NCI-H510A (cell line): ENCODE measurements at regions not wholly inside any gene's neighbourhood (a gene's known extent, or its start where the extent isn't known, plus 50 kb on each side); places are given as distances from the start of the nearest gene placed in this dataset.
"Not testable (repeated sequence)": the region's sequence is repeated elsewhere in the genome, so short reads cannot be mapped to it uniquely, and the experiment has no call there.

ENCODE experiments used
- DNase-seq: peaks from one replicate; lab custom pipeline; 2025; lab: John Stamatoyannopoulos, UW

GRCh38 chr9:84504360-84504759, 163.8 kb upstream of the SLC28A3 start:
- no peak for DNase-seq

DNA sequence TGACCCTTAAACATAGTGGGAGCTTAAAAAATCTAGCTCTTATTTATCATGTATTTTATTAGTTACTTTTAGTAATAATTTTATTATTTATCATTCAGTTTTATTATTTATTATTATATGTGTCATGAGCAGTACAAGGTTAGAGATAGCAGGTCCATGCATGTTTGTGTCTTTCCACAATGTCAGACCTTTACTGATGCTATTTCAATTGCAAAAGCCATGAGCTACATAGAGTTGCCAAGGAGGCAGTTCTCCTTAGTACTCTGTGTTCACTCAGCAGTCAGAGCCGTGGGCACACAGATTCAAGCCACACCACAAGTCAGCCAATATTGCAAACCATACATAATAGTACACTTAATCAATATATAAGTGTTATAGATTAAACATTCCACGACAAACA, 157.9 kb upstream of the NTRK2 start:
- no peak for DNase-seq

- DNase-seq, result peak; percentile 32
Measured at GRCh38 chr9:84512493-84512892, 157.0 kb upstream of the NTRK2 start.

- DNase-seq, result no peak
Measured at GRCh38 chr9:84513473-84513872, 156.1 kb upstream of the NTRK2 start.

DNA sequence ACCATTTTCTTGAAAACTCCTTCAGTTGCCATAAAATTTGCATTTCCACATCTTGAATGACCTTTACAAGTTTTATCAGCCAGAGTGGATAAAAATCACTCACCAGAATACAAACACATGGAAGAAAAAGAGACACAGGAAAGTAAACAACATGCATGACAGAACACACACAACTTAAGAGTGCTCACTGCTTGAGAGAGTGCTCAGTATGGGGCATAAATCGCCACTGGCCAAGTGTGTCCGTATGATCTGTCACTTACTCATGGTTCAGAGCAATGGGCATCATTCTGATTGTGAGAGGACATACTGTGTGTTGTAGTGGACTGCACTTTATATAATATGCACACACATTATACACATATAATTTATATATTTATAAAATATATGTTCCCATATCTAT, 155.6 kb upstream of the NTRK2 start:
- no peak for DNase-seq

GRCh38 chr9:84514421-84514820, 155.1 kb upstream of the NTRK2 start:
- no peak for DNase-seq

DNA sequence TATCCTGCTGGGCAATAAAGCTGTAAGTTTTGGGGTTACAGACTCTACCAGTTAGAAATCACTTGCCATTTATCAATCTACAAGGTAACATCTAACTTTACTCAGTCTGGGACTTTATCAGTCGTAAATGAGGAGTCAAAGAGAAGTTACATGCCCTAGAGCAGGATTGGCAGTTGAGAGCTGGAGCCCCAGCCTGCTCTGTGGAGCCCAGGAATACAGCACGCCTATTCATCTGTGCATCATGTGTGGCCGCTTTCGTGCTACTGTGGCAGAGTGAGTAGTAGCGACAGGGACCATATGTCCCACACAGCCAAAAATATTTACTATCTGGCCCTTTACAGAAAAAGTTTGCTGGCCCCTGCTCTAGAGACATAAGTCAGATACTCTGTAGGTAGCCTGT, 152.5 kb upstream of the NTRK2 start:
- DNase-seq, result no peak

- no peak for DNase-seq
Measured at GRCh38 chr9:84519413-84519812, 150.1 kb upstream of the NTRK2 start.

- no peak for DNase-seq
Measured at GRCh38 chr9:84521208-84521607, 148.3 kb upstream of the NTRK2 start.

DNA sequence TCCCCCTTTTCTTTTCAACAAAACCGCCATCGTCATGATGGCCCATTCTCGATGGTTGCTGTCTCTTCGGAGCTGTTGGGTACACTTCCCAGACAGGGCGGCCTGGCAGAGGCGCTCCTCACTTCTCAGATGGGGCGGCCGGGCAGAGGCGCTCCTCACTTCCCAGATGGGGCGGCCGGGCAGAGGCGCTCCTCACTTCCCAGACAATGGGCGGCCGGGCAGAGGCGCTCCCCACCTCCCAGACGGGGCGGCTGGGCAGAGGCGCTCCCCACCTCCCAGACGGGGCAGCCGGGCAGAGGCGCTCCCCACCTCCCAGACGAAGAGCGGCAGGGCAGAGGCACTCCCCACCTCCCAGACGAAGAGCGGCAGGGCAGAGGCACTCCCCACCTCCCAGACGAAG, 143.3 kb upstream of the NTRK2 start:
- not testable (repeated sequence) for DNase-seq

- not testable (repeated sequence) for DNase-seq
Measured at GRCh38 chr9:84527060-84527720, 142.3 kb upstream of the NTRK2 start.

- not testable (repeated sequence) for DNase-seq
Measured at GRCh38 chr9:84535973-84536372, 133.6 kb upstream of the NTRK2 start.

GRCh38 chr9:84538879-84539278, 130.7 kb upstream of the NTRK2 start:
- no peak for DNase-seq

- no peak for DNase-seq
Measured at GRCh38 chr9:84542554-84542953, 127.0 kb upstream of the NTRK2 start.

DNA sequence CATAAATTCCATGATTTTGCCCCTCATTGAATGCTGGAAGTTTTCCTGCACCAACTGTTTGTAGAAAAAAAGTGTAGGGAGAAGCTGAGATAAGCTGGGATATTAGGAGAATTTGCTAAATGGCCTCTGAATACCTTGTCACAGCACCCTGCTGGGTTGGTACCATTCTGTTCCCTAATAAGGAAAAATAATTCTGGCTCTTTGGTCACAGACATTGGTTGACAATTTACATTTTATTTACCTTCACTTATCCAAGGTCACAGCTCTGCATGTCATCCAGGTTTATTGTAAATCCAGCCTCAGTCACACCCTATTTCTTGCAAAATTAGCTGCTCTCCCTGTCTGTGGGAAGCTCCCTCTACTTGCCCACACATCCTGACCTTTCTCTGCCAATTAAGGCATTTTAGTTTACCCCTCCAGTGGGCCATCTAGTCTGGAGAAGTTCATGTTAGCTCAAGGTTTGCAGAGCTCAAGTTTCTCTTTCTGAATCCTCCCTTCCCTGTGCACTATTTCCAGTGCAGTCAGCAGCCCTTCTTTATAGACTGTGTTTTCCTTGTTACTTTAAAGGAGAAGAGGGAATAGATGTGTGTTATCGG, 115.4 kb upstream of the NTRK2 start:
- DNase-seq, result no peak

DNA sequence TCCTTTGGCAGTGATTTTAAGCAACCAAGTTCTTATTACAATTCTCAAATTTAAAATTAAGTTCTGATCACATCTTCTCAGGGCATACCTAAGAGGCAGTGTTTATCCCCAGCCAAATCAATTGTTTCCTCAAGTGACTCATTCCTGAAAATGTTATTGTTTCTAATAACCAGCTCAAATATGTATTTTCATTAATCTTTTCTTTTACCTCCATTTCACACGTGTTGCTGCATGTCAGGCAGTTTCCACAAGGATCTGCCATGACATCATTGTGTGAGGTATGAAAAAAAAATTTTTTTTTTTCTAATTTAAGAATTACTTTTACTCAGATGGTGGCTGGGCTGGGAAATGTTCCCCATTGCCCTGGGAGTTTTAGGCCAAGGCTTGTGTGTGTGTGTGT, 113.0 kb upstream of the NTRK2 start:
- DNase-seq, result no peak

DNA sequence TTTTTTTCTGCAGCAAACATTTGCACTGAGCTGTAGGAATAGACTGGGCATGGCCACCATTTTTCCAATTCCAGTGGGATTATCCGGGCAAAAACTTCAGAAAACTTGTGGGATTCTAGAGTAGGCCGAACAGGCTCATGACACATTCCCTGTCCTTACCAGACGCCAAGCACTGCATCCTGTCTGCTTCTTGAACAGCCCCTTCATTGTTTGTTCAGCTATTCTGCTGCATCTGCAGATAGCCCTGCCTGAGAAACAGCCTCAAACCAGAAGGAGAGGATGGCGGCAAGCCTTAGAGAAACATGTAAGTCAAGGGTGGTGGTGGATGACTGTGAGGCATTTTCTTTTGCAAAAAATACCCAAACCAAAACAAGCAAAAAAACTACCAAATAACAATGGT, 111.8 kb upstream of the NTRK2 start:
- no peak for DNase-seq

DNA sequence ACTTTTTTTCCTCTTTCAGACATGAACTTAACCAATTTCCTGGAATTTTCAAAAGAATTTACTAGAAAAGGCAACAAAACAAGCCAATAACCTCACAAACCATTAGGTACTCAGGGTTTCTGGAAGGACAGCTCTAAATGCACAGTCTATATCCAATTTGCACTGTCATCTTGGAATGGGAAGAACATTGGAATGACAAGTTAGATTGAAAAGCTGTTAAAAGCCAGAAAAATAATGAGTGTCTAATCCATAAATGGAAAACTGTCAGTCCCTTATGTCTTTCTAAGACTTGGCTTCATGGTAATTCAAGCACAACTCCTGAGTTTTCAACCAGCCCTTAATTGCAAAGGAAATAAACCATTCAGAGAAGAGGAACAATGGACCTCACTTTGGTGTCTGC, 105.8 kb upstream of the NTRK2 start:
- DNase-seq, result no peak

DNA sequence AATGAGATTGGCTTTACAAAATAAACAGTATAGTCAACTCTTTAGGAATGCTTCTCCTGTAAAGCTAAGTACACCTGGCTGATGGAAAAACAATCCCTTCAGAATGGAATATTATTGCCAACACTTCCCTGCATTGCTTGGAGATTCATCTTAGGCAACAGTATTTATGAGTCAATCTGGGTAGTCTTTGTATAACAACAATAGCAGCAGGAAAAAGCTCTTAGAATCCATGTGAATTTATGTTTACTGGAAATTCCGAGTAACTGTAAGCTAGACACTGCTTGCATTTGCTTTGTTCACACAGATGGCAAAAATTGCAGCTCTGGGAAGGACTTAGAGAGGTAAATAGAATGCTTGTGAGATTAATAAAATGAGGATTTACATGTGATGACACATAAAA, 101.7 kb upstream of the NTRK2 start:
- no peak for DNase-seq

DNA sequence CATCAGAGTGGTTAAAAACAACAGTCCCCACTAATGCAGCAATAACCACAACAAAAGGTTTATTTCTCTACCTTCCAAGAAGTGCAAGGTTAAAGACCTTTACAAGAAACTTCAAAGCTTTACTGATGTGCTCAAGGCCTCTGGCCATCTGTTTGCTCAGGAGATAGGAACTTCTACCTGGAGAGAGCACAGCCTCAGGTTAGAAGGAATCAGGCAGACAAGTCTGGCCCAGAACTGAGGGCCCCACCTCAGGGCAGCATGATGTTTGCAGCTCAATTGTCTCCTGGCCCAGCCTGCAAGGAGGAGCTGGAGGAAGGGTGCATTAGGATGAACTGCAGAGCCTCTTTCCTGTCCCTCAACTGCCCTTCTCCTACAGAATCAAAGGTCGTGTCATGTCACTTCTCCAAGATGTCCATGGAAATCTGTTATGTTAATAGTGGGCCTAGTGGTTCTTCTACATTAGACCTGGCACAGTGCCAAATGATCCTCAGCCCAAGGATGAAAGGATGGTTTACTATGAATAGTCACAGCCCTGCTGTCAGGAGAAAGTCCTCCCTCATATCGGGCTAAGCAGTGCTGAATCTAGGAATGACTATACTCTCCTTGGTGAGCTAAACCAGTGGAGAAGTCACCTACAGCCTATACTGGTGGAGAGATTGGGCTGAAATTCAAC, 98.9 kb upstream of the NTRK2 start:
- DNase-seq, result no peak

DNA sequence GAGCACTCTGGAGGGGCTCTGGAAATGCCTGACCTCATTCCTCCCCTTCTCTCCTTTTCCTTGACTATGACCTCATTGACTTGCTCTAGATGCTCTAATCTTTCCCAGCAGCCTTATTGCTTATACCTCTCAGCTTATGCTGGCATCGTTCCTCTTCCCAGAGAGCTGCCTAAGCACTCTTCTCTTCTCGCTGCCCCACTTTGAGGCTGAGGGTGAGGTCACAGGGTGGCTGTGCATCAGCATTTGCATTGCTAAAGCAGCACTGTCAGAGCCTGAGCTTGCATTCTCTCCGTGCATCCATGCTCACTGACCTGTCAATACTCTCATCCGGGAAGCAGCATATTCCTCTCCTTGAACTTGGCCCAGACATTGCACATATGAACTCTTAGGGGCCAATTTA, 96.4 kb upstream of the NTRK2 start:
- no peak for DNase-seq

DNA sequence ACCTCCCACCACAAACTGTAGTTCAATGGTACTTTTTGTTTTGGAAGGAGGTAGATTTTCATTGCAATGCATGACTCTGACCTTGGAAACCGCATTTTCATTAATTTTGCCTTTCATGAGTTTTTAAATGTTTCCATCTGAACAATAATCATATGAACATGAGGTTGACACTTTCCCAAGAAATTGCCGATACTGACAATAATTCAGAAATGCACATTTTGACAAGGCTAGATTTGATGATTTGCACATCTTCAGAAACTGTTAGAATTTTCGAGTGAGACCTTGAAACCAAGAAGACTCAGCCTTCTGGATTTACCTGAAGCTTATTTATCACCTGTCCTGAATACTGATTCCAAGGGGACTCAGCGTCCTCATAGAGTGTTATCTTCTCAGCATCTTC, 93.8 kb upstream of the NTRK2 start:
- DNase-seq, result no peak

DNA sequence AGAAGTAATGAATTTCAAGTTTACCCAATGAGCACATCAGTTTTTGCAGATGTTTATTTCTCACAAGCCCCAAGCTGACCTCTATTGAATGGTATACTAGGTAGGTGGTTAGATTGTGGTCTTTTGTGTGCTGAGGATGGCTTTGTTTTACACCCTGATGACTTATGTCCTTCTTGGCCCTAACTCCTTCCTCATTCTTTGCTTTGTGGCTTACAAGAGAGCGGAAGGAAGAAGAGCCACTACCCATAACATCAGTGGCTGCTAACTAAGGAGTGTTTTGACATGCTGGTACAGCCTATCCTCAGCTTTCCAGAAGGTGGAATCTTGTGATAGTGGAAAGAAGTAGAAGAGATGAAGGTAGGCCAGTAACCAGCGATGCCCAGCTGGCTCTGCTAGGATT, 85.7 kb upstream of the NTRK2 start:
- DNase-seq, result no peak

DNA sequence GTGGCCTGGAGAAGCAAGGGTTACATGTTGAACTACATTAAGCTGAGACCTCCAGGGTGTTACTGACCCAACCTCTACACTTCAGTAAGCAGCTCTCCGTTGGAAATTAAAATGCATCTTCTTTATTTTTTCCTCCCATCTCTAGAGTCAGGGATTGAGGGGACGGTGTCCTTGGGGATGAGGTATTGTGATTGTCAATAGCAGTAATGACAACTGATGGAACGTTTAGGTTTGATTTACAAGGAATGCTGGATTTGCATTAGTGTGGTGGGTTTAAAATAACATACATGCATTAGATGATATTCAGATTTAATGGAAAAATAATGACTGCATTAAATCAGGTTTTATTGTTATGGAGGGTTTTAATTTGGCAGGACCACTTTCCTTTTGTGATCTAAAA, 82.9 kb upstream of the NTRK2 start:
- DNase-seq, result no peak
